RWPE2 (cell line): ENCODE measurements at regions not wholly inside any gene's neighbourhood (a gene's known extent, or its start where the extent isn't known, plus 50 kb on each side); places are given as distances from the start of the nearest gene placed in this dataset.

Experiments used
- ATAC-seq: fragments of 200-7000 bp; cut with Tn5 transposase; 3 replicates; pipeline ENCODE4 v1.9.1; 2021; ENCODE audit warnings: low read depth
- DNase-seq: peaks from one replicate; pipeline ENCODE4 v3.0.0-alpha.2; 2020; ENCODE audit warnings: low spot score
- H3K27ac ChIP-seq: fragments of 450-650 bp; 2 replicates; pipeline ENCODE4 v1.5.1; 2017; ENCODE audit warnings: mild to moderate bottlenecking; ENCODE audit not compliant: poor library complexity, severe bottlenecking
- H3K27me3 ChIP-seq: fragments of 250-450 bp; sonication (Bioruptor Pico); 2 replicates; pipeline ENCODE4 v1.5.1; 2021; ENCODE audit warnings: mild to moderate bottlenecking, moderate library complexity; ENCODE audit not compliant: insufficient read depth, poor library complexity, severe bottlenecking
- H3K36me3 ChIP-seq: fragments of 250-450 bp; sonication (Bioruptor Pico); 2 replicates; pipeline ENCODE4 v1.5.1; 2020; ENCODE audit warnings: low read depth, mild to moderate bottlenecking, moderate library complexity
- H3K4me1 ChIP-seq: fragments of 250-450 bp; sonication (Bioruptor Pico); 2 replicates; pipeline ENCODE4 v1.5.1; 2021; ENCODE audit warnings: mild to moderate bottlenecking, moderate library complexity; ENCODE audit not compliant: insufficient read depth, poor library complexity, severe bottlenecking
- H3K4me3 ChIP-seq: fragments of 250-450 bp; sonication (Bioruptor Pico); 2 replicates; pipeline ENCODE4 v1.5.1; 2021; ENCODE audit warnings: mild to moderate bottlenecking, moderate library complexity; ENCODE audit not compliant: severe bottlenecking
- H3K9me3 ChIP-seq: fragments of 250-450 bp; sonication (Bioruptor Pico); 2 replicates; pipeline ENCODE4 v1.5.1; 2021; ENCODE audit warnings: mild to moderate bottlenecking, moderate library complexity; ENCODE audit not compliant: severe bottlenecking
- TF ChIP-seq, protein P1 (sequence below): fragments of 450-650 bp; IDR thresholded peaks from one replicate; pipeline ENCODE4 v1.5.1; 2017; ENCODE audit warnings: mild to moderate bottlenecking, moderate library complexity; ENCODE audit not compliant: poor library complexity, severe bottlenecking

DNA sequence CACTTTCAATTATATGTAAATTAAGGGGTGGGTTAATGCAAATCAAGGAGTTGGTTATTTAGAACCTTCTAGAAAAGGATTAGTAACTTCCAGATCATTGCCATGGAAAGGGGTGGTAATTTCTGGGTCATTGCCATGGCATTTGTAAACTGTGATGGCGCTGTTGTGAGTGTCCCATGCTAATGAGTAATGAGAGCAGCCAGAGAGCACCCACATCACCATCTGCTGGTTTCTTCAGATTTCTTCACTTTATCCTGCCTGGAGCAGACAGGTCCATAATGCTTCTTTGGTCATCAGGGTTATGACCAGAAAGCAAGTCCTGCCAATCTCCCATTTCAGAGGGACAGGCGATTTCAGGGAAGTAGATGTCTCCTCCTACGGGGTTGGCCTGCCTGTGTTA, 311.3 kb upstream of the CNR1 start:
- Histone ChIP-seq H3K27me3 (no peaks in the 10 kb centered on the region), H3K4me1 (no peaks in the 10 kb centered on the region), H3K9me3 (no peaks in the 10 kb centered on the region), H3K4me3 (no peak overlapping the region), H3K36me3 (no peaks in the 10 kb centered on the region), H3K27ac (no peak overlapping the region)
- DNase-seq (no peak), ATAC-seq (no peak)
- TF ChIP-seq, protein P1, sequence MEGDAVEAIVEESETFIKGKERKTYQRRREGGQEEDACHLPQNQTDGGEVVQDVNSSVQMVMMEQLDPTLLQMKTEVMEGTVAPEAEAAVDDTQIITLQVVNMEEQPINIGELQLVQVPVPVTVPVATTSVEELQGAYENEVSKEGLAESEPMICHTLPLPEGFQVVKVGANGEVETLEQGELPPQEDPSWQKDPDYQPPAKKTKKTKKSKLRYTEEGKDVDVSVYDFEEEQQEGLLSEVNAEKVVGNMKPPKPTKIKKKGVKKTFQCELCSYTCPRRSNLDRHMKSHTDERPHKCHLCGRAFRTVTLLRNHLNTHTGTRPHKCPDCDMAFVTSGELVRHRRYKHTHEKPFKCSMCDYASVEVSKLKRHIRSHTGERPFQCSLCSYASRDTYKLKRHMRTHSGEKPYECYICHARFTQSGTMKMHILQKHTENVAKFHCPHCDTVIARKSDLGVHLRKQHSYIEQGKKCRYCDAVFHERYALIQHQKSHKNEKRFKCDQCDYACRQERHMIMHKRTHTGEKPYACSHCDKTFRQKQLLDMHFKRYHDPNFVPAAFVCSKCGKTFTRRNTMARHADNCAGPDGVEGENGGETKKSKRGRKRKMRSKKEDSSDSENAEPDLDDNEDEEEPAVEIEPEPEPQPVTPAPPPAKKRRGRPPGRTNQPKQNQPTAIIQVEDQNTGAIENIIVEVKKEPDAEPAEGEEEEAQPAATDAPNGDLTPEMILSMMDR = peak; percentile 16

DNA sequence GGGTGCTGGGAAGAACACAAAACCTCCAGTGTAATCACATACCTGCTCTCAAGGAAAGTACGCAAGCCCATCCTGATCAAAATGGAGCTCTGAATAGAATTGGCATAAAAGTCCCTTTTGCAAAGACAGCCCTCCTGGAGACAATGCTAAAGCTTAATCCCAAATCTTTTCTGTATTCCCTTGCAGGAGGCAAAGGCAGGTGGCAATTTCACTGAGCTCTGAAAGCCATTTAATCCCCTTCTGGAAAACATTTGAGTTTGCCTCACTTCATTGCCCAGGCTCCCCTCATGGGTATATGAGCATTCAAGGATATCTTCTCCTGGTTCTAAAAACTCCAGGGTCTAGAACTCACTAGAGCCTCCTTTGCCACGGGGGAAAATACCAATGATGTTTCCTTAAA, 310.2 kb upstream of the CNR1 start:
- no peaks in the 10 kb centered on the region for H3K9me3 ChIP-seq
- ATAC-seq (no peak), DNase-seq (no peak)
- no peaks in the 10 kb centered on the region for H3K4me1 ChIP-seq
- no peak overlapping the region for H3K27ac ChIP-seq
- H3K36me3 ChIP-seq = no peaks in the 10 kb centered on the region
- no peak overlapping the region for H3K4me3 ChIP-seq
- TF ChIP-seq, protein P1 = no peak
- no peaks in the 10 kb centered on the region for H3K27me3 ChIP-seq

DNA sequence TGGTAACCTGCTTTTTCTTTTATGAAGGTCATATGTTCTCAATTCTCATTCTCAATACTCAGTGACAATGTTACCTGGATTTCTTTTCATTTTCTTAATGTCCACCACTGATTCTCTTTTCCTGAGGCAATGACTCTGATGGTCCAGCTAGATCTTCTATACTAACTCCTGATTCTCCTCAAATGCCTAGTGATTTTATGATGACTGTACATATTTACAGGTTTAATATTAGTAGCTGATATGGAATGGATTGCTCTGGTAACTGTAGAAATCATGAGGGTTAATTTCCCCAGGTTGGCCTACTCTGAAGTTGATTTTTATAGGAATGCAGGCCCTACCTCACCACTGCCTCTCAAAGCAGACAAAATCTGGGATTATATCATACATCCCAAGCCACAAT, 308.6 kb upstream of the CNR1 start:
- Histone ChIP-seq H3K27me3 (no peaks in the 10 kb centered on the region), H3K4me3 (no peak overlapping the region), H3K9me3 (no peaks in the 10 kb centered on the region), H3K27ac (no peak overlapping the region), H3K4me1 (no peaks in the 10 kb centered on the region), H3K36me3 (no peaks in the 10 kb centered on the region)
- TF ChIP-seq, protein P1 = no peak
- no peak for ATAC-seq
- DNase-seq = no peak

DNA sequence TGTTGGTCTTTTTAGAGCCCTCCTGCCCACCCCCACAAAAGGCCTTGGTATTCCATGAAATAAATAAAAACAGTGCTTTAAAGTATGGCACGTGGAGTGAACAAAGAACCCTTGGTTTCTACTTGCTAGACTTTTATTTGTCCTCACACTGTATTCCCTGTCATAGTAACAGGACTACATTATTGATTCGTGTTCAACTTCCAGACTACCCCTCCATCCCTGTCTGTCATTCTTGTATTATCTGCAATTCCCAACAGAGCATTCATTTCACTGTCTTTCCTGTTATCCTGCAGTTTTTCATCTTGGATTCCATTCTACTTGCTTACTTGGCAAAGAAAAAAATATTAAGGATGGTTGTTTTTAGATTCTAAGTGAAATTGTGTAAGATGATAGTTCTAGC, 307.4 kb upstream of the CNR1 start:
- ATAC-seq = no peak
- TF ChIP-seq, protein P1 = no peak

DNA sequence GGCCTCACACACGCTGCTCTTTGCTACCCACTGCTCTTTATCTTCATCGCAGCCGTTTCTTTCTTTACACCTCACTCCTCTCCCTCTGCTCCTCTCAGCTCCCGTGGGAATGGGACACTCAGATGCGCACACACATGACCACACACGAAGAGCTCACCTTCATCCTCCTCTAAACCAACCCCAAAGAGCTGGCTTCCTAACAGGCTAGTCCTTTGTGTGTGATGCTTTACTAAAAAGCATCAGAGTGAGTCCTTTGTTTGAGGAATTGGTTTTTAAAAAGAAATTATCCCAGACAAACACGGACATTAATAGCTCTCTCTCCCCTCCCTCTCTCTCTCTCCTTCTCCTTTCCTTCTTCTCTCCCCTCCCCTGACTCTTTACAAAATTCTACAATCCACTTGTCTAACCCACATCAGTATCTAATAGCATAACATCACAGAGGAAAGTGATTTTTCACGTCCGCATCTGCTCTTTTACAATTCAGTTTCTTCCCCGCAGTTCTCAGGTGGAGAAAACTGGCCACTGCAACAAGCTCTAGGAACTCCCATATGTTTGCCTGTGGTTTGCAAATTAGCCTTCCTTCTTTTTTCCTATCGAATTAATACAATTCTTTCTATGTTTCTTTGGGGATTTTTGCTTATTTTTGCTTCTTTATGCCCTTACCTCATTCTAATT, 306.8 kb upstream of the CNR1 start:
- no peak overlapping the region for H3K4me3 ChIP-seq
- ATAC-seq (no peak), DNase-seq (no peak)
- TF ChIP-seq, protein P1 = no peak
- H3K27me3 ChIP-seq = no peaks in the 10 kb centered on the region
- no peaks in the 10 kb centered on the region for H3K36me3 ChIP-seq
- H3K9me3 ChIP-seq = no peaks in the 10 kb centered on the region
- no peak overlapping the region for H3K27ac ChIP-seq
- H3K4me1 ChIP-seq = no peaks in the 10 kb centered on the region

More for the DNA sequence above, 307.4 kb upstream of the CNR1 start:
- DNase-seq = no peak
- Histone ChIP-seq H3K4me1 (no peaks in the 10 kb centered on the region), H3K36me3 (no peaks in the 10 kb centered on the region), H3K27ac (no peak overlapping the region), H3K9me3 (no peaks in the 10 kb centered on the region), H3K27me3 (no peaks in the 10 kb centered on the region), H3K4me3 (no peak overlapping the region)
